Hepatic stellate cell (primary cell): ENCODE measurements at regions not wholly inside any gene's neighbourhood (a gene's known extent, or its start where the extent isn't known, plus 50 kb on each side); places are given as distances from the start of the nearest gene placed in this dataset.
A peak's percentile ranks its signal among the peaks of the same experiment; 100 is the strongest.

Experiments
- DNase-seq: peaks from one replicate; pipeline ENCODE4 v3.0.0; 2011; ENCODE audit warnings: low spot score

- DNase-seq: no peak
Measured at GRCh38 chr1:198040880-198041279, 115.9 kb upstream of the NEK7 start.

- DNase-seq: no peak
Measured at GRCh38 chr1:198042168-198042567, 114.6 kb upstream of the NEK7 start.

- no peak for DNase-seq
Measured at GRCh38 chr1:198047913-198048312, 108.9 kb upstream of the NEK7 start.

GRCh38 chr1:198054510-198054909 lies 102.3 kb upstream of the NEK7 start:
- DNase-seq: no peak

- no peak for DNase-seq
Measured at GRCh38 chr1:198056255-198056654, 100.5 kb upstream of the NEK7 start.

- no peak for DNase-seq
Measured at GRCh38 chr1:198064181-198064580, 92.6 kb upstream of the NEK7 start.

- DNase-seq: no peak
Measured at GRCh38 chr1:198068285-198068684, 88.5 kb upstream of the NEK7 start.

- DNase-seq: peak; percentile 1
Measured at GRCh38 chr1:198072177-198072576, 84.6 kb upstream of the NEK7 start.

- DNase-seq: no peak
Measured at GRCh38 chr1:198075296-198075695, 81.5 kb upstream of the NEK7 start.

GRCh38 chr1:198079432-198079951 lies 77.3 kb upstream of the NEK7 start:
- DNase-seq: no peak

- no peak for DNase-seq
Measured at GRCh38 chr1:198082576-198082975, 74.2 kb upstream of the NEK7 start.

GRCh38 chr1:198083549-198083948 lies 73.2 kb upstream of the NEK7 start:
- DNase-seq: no peak

GRCh38 chr1:198084241-198084908 lies 72.4 kb upstream of the NEK7 start:
- DNase-seq: no peak

GRCh38 chr1:198086051-198086745 lies 70.6 kb upstream of the NEK7 start:
- no peak for DNase-seq

GRCh38 chr1:198087831-198088230 lies 69.0 kb upstream of the NEK7 start:
- no peak for DNase-seq

- DNase-seq: peak; percentile 19
Measured at GRCh38 chr1:198088360-198089071, 68.3 kb upstream of the NEK7 start.

GRCh38 chr1:198096390-198096789 lies 60.4 kb upstream of the NEK7 start:
- no peak for DNase-seq

- no peak for DNase-seq
Measured at GRCh38 chr1:198099755-198100154, 57.0 kb upstream of the NEK7 start.

- no peak for DNase-seq
Measured at GRCh38 chr1:198101716-198102453, 54.9 kb upstream of the NEK7 start.

GRCh38 chr1:198102454-198102827 lies 54.4 kb upstream of the NEK7 start:
- no peak for DNase-seq

GRCh38 chr1:198105185-198105584 lies 51.6 kb upstream of the NEK7 start:
- DNase-seq: no peak

- no peak for DNase-seq
Measured at GRCh38 chr1:198106011-198106410, 50.8 kb upstream of the NEK7 start.
